ENCODE measurements at regions not wholly inside any gene's neighbourhood (a gene's known extent, or its start where the extent isn't known, plus 50 kb on each side); places are given as distances from the start of the nearest gene placed in this dataset.

DNA sequence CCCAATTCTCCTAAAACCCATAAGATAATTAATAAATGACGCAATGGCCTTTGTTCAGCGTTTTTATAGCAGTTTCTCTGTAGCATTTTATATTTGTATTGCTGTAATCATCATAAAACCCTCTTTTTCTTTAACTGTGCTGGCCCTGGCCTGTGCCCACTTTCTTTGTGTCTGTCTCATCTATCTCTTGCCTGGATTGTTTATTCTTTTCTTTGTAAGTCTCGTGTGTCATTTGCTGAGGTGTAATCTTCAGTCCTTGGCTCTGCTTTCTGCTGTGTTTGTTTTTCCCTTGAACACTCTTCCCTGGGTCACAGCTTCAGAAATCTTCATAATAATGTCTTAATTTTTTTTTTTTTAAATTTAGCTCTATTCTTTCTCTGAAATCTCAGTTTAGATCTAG is 525.8 kb upstream of the LINC00305 start:
- TF ChIP-seq EZH2 (IDR thresholded peaks at IDR 0.05; ENCODE audit: insufficient read depth, poor library complexity, severe bottlenecking) (no peak), EZH2phosphoT487 (IDR thresholded peaks at IDR 0.05; ENCODE audit: insufficient read depth, low read depth) (no peak)

All from GM23248 (cell line).